NCI-H1048 (cell line): ENCODE measurements at regions not wholly inside any gene's neighbourhood (a gene's known extent, or its start where the extent isn't known, plus 50 kb on each side); places are given as distances from the start of the nearest gene placed in this dataset.
"Not testable (repeated sequence)": the region's sequence is repeated elsewhere in the genome, so short reads cannot be mapped to it uniquely, and the experiment has no call there.

Experiments
- DNase-seq: peaks from one replicate; lab custom pipeline; 2025; lab: John Stamatoyannopoulos, UW

- DNase-seq, result no peak
Measured at GRCh38 chr1:221025956-221026355, 146.7 kb downstream of the HLX start.

- no peak for DNase-seq
Measured at GRCh38 chr1:221029981-221030649, 150.9 kb downstream of the HLX start.

- DNase-seq, result no peak
Measured at GRCh38 chr1:221030990-221031389, 151.7 kb downstream of the HLX start.

- DNase-seq, result no peak
Measured at GRCh38 chr1:221031458-221032203, 152.4 kb downstream of the HLX start.

- no peak for DNase-seq
Measured at GRCh38 chr1:221032204-221032585, 153.0 kb downstream of the HLX start.

- no peak for DNase-seq
Measured at GRCh38 chr1:221032637-221033280, 153.5 kb downstream of the HLX start.

- no peak for DNase-seq
Measured at GRCh38 chr1:221035662-221036153, 156.5 kb downstream of the HLX start.

GRCh38 chr1:221039616-221040015 is 160.4 kb downstream of the HLX start:
- no peak for DNase-seq

GRCh38 chr1:221040101-221040500 is 160.9 kb downstream of the HLX start:
- no peak for DNase-seq

- DNase-seq, result no peak
Measured at GRCh38 chr1:221040691-221041285, 161.5 kb downstream of the HLX start.

GRCh38 chr1:221044538-221044937 is 165.3 kb downstream of the HLX start:
- no peak for DNase-seq

- no peak for DNase-seq
Measured at GRCh38 chr1:221045151-221045550, 165.9 kb downstream of the HLX start.

- no peak for DNase-seq
Measured at GRCh38 chr1:221045842-221046831, 166.9 kb downstream of the HLX start.

- not testable (repeated sequence) for DNase-seq
Measured at GRCh38 chr1:221051391-221051790, 172.1 kb downstream of the HLX start.

GRCh38 chr1:221053889-221054288 is 174.6 kb downstream of the HLX start:
- DNase-seq, result no peak

- no peak for DNase-seq
Measured at GRCh38 chr1:221059506-221059905, 180.3 kb downstream of the HLX start.

- no peak for DNase-seq
Measured at GRCh38 chr1:221063651-221064050, 184.4 kb downstream of the HLX start.

GRCh38 chr1:221066351-221067001 is 187.2 kb downstream of the HLX start:
- DNase-seq, result no peak

GRCh38 chr1:221067721-221068120 is 188.5 kb downstream of the HLX start:
- no peak for DNase-seq

- no peak for DNase-seq
Measured at GRCh38 chr1:221069178-221069903, 190.1 kb downstream of the HLX start.
